CD4-positive, alpha-beta T cell treated with Interleukin-2 at 100 ng/mL for 4 hours (primary cell): ENCODE measurements at regions not wholly inside any gene's neighbourhood (a gene's known extent, or its start where the extent isn't known, plus 50 kb on each side); places are given as distances from the start of the nearest gene placed in this dataset.

Source experiments
- DNase-seq: peaks from one replicate; pipeline ENCODE4 v3.0.0-alpha.2; 2020; ENCODE audit warnings: low spot score

DNA sequence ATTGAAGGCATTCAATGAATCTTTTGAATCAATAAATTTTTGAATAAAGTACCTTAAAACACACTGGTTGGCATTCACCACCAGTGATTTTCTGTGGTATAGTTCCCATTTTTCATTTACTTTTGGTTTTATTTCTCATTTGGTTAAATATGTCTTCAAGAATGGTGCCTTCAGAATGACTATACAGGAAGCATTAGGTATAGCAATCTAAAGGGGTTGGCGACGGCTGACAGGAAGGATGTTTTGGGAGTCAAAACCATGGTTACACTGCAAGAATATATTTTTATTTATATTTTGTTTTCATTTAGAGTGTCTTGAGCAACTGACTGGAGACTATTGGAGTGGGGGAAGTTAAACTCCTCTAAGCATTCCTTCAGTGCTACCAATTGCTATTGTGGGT, 235.7 kb downstream of the HTR1A start:
- DNase-seq: no peak

DNA sequence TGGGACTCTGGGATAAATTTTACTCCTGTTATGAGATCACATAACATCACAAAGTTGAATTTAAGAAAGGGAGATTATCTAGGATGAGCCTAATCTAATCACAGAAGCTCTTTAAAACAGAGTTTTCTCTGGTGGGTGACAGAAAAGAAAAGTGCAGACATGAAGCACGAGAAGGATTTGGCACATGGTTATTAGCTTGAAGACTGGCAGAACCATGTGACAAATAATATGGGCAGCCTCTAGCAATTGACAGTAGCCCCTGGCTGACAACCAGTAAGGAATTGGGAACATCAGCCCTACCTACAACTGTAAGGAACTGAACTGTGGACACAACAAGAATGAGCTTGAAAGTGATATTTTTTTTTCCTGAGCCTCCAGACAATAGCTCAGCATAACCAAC, 243.1 kb downstream of the HTR1A start:
- DNase-seq: no peak

DNA sequence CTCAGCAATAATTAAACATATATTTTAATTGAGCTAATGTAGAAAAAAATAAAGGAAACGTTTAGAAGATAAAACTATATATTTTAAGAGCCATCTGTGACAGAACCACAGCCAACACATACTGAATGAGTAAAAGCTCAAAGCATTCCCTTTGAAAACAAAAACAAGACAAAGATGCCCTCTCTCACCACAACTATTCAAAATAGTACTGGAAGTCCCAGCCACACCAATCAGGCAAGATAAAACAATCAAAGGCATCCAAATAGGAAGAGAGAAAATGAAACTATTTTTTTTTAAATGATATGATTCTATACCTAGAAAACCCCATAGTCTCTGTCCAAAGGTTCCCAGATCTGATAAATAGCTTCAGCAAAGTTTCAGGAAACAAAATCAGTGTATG, 262.0 kb downstream of the HTR1A start:
- no peak for DNase-seq

DNA sequence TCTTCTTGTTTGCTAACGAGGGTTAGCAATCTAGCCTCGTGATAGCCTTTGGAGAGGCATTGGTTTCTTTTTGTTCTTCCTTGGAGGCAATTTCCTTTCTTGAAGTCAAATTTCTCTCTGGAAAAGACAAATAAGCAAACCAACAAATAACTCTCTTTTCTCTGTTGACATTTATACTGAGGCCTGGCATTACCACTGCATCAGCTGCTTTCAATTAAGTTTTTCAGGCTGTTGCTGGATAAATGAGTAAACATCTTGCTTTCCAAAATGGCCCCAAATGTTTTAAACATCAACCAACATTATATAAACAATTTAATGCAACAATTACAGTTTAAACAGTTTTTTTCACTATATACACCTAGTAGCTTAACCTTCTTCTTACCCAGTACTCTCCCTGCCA, 264.4 kb downstream of the HTR1A start:
- DNase-seq: no peak

DNA sequence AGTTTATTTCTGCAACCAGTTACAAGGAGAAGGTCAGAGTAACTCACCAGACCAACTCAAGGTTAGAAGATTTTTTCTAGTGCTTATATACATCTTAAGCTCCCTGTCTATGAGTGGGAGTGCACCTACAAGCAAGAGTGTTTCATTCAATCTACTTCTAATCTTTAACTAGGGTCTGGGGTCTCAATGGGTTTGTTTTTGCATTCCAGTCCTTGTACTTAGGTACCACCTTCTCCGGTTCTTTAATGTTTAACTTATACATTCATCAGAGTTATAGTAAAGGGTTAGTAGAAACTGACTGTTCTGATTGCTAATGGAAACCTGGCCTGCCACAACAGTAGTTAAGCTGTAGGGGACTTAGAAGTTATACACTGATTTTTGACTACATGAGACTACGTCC, 271.7 kb downstream of the HTR1A start:
- DNase-seq: no peak

DNA sequence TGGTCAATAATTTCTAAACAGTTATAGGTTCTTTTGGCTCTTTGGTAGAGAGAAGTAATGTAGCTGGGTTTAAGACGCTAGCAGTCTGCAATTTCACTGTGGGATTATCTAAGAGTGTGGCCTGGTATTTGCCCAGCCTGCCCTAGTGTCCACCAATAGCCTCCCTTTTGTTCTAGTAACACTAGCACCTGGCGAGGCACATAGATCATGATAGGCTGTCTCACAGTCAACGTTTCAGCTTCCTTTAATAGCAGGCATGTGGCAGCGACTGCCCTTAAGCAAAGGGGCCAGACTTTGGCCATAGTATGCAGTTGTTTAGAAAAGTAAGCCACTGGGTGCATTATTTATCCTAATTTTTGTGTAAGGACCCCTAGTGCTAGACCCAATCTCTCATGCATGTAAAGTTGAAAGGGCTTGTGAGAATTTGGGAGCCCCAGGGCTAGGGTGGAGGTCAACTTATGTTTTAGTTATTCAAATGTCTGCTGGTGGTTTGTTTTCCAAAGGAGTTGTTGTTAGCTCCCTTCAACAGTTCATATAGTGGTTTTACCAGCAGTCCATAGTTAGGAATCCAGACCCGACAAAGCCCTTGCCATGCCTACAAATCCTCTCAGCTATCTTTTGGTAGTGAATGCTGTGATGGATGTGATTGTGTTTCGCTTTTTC, 274.3 kb downstream of the HTR1A start:
- DNase-seq: no peak

DNA sequence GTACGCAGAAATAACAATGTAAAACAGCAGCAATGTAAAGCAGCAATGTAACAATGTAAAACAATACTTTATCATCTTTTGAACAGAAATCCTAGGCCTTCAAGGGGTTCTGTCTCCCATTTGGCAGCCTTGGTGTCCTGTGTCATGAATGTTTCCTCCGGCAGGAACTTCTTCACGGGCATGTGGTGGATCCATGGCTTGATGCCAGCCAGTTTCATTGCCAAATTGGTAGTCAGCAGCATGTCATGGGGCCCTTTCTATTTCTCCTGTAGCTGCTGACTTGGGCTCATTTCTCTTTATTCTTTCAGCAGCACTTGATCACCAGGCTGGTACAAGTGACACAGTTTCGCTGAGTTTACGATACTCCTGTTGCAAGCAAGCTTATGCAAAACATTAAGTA, 275.3 kb downstream of the HTR1A start:
- DNase-seq: no peak

DNA sequence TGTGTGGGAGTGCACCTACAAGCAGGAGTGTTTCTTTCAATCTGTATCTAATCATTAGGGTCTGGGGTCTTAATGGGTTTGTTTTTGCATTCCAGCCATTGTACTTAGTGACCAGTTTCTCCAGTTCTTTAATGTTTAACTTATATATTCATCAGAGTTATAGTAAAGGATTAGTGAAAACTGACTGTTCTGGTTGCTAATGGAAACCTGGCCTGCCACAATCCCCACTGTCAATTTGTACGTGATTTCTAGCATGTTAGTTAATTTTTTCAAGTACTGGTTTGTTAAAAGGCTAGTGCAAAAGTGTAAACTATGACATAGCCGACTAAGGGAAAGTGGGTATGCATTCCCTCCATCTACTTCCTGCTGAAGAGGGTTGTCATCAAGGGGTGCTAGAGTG, 276.1 kb downstream of the HTR1A start:
- DNase-seq: no peak

DNA sequence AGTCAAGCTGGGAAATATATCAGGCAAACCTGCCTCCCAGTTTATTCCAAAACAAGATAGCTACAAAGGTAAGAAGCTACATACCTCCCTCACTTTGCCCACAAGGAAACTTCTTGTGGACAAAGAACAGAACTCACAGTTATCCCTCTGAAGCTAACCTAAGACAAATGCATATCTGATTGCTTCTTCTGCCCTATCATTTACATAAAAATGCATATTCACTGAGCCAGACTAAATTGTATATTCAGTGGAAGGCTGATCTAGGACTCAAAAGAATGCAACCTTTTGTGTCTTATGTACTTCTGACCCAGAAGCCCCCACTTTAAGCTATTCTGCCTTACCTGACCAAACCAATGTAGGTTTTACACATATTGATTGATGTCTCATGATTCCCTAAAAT, 276.8 kb downstream of the HTR1A start:
- no peak for DNase-seq

DNA sequence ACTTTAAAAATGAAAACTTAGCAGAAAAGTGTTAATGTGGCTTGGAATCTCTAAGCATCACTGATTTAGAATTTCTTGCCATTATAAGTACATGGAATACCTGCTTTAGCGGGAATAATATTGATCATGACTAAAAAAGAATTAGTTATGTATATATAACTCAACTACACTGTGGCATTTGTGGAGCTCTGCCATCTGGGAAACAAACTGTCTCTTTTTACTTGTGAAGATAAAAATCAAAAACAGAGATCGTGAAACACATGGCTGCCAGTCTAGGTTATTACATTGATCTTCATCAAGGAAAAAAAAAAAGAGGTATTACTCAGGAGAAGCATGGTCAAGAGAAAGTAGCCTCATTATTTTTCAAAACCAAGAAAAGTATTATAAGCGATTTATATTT, 287.4 kb downstream of the HTR1A start:
- DNase-seq: no peak

DNA sequence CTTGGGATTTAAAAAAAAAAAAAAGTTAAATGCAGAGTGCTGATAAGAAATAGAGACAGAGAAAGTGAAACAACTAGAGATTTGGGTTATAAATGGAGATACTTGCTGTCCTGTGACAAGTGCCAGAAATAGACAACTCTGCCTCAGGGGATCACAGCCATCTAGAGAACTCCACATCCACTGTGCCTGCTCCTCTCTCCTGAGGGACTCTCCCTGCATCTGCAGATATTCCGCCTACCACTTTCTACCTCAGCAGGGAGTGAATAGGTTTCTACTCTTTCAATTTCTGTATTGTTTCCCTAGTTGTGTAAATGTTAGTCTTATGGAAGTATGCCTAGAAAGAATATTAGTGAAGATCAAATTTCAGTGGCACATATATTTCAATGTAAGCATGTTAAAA, 307.2 kb downstream of the HTR1A start:
- no peak for DNase-seq

DNA sequence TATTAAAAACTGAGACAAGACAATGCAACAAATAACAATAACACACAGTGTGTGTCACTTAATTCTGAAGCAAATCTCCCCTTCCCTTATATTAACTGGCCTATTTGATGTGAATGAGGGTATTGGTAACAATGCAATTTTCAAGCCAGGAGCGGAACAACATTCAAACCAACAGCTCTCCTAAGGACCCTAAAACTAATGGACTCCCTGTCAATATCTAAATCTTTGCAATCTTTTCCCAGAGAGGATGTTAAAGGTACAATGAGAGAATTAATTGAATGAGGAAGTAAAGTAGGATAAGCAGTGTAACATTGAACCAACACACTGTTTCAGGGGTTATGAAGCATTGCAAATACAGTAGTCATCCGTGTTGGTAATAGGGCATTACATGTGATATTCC, 311.7 kb downstream of the HTR1A start:
- DNase-seq: no peak

DNA sequence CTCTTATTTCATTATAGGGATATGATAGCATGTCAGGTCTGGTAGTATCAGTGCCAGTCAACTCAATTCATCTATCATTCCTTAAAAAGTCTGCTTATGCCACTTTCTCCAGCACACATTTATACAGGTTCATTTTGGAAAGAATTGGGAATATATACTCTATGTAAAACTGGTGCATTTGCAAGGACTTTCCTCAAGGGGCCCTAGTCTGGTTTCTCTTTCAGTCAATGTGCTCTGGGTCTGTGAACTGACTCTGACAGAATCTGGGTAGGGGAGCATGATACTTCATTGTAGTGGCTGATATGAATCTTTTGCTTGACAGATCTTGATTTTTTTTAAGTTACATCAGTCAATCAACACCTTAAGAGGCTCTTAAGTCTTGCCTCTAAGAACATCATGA, 313.9 kb downstream of the HTR1A start:
- DNase-seq: no peak

DNA sequence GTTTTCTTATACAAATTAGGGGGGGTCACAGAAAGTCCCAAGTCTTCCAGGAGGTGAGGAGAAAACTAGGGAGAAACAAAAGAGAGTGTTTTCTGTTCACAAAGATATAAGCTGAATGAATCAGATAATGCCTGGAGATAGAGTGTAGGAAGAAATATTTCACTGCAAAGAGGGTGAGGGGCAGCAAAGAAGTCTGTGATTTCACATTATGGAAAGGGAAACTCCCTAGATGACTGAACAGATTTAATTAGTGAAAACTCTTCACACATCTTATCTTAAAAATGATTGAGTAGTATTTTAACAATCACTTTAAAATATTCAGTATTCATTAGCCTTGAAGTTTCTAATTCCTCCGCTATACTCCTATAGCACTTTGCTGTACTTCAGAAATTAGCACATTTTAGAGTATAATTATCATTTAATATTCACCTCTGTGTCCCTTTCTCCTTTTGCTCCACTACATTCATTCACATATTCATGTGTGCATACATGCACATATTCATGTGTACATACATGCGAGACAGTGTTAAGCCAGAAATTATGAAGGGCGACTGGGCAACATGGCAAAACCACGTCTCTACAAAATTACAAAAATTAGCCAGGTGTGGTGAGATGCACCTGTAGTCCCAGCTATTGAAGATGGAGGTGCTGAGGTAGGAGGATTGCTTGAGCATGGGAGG, 332.2 kb downstream of the HTR1A start:
- DNase-seq: no peak

DNA sequence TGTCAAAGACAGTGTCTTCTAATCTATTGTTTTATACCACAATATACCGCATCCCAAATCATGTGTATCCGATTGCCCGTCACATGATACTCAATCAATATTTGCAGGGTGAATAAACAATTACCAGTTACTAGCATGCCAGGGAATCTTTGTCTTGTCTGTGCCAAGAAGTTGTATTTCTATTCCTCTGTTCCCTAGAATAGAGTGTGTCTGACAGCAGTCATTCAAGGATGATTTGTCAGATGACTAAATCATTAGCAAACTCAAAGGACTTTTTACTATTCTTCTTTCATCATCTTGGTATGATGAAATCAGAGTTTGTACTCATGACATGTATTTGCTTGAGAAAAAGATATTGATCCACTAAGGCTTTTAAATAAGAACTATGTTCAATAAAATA, 348.8 kb downstream of the HTR1A start:
- DNase-seq: no peak

DNA sequence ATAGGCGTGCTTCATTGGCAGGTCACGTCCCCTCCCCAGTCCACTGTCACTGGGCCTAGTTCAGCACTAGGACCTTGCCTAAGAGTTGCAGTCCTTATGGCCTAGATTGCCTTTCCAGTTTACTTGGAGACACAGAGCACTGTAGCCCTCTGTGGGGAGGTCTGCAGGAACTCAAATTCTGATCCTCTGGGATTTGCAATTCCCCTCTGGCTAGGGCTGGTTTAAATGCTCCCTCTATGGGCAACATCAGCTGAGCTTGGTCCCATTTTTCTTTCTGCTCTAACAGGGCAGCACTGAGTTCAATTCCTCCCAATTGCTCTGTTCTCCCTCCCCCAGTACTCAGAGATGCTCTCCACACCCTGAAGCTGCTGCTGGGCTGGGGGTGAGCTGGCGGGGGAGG, 358.2 kb downstream of the HTR1A start:
- no peak for DNase-seq

DNA sequence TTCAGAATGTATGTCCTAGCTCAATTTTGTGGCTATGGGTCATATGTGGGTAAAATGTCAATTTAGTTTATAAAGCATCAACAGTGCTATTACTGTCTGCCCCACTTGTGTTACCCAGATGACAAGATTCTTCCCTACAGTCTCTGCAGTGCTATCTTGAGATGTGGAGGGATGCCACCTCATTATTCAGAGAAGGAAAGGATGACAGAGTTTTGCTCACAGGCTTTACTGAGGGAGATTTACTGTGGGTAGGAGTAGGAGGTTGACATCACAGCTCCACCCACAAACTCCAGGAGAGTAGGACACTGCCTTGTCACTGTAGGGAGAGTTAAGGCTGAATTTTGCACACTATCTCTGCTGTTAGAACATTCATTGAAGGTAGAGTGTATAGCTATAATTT, 359.3 kb downstream of the HTR1A start:
- DNase-seq: no peak

DNA sequence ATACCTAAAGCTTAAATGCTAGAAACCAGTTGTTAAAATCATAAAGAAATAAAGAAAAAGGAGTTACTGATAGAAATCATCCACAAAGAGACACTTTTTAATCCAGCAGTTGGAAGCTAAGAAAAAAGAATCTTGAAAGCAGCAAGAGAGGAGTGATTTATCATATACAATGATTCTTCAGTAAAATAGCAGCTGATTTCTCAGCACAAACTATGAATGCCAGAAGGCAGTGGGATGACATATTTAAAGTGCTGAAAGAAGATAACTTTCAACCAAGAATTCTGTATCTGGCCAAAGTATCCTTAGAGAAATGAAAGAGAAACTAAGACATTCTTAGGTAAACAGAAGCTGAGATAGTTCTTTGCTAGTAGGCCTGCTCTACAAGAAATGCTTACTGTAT, 366.0 kb downstream of the HTR1A start:
- DNase-seq: no peak

DNA sequence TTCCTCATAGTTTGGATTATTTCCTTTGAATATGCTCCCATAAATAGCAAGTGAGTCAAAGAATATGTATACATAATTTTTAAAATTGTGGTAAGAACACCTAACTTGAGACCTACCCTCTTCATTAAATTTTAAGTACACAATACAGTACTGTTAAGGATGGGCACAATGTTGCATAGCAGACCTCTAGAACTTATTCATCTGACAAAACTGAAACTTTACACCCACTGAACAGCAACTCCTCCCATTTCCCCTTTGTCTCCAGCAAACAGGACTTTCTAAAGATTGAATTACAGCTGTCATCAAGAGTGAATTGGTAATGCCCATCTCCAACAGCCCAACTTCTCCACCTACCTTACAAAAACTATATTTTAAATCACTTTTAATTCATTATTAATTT, 388.9 kb downstream of the HTR1A start:
- no peak for DNase-seq

DNA sequence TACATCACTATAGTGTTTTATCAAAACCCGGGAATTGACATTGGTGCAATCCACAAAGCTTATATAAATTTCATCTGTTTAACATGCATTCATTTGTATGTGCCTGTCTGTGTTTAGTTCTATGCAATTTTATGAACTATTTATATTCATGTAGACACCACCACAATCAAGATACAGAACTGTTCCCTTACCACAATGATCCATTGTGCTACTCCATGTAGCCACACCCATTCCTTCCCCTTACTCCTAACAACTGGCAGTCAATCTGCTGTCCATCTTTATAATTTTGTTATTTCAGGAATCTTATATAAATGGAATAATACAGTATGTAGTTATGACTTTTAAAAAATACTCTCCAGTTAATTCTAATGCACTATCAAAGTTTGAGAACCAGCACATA, 389.5 kb downstream of the HTR1A start:
- no peak for DNase-seq

DNA sequence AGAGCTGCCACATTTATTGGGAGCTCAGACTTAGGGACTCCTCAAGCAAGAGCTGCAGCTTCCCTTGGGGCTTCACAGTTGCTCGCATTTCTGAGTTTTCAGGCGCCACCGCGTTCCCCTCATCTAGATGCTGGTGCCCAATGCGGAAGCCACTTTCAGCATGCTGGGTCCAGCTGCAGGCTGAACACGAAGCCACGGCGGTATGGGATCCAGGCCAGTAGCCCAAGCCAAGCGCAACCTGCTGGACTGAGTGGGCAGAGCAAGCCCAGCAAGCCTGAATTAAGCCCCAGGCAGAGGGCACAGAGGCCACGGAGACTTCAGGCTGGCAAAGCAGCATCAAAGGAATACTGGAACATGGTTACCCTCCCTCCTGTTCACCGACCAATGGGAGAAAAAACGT, 391.5 kb downstream of the HTR1A start:
- DNase-seq: no peak

DNA sequence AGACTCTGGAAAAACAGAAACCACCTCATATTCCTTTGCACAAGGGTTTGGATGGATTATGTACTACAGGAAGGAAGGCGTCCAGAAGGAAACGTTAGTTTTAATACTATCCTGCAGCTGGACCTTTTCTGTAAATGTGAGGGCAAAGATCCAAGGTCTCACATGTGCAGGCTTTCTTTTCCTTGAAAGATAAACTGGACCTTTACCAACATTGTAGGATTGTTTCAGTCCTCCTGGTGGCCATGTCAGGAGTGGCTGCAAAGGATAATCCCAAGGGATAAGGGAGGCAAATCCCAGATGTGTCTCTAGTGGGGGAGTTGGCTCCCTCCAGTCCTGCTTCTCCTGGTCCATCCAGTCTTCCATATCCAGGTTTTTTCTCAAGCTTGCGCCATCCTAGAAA, 397.5 kb downstream of the HTR1A start:
- DNase-seq: no peak

DNA sequence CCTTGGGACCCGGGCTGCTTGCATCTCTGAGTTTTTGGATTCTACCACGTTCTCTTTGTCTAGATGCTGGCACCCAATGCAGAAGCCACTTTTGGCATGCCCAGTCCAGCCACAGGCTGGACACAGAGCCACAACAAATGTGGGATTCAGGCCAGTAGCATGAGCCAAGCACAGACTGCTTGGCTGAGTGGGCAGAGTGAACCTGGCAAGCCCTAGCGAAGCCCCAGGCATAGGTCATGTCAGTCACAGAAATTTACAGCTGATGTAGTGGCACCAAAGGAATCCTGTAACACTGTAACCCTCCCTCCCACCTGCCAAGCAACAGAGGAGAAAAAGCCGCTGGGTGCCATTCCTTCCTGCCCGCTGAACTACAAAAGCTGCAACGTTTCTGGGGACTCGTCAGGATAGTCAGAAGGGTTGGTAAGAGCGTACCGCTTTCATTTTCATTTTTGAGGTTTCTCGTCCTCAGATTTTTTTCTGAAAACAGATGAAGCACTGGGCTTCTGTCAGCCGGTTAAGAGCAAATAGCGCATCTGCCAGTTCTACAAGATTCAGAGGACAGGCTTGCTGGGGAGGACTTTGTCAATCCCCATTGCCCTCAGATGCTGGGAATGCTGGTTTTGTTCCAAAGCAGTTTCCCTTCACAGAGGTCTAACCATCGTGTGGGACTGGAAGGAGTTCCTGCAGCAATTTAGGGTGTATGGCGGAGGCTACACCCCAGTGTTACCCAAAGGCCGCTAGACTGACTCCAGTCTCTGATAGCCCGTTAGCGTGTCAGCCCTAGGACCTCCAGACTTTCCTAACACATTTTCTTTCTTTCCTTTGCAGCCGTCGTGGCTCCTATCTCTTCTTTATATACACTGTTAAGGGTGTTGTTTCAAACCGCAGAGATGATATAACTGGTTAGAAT, 399.0 kb downstream of the HTR1A start:
- DNase-seq: no peak
